GM12865 (cell line): ENCODE measurements at regions not wholly inside any gene's neighbourhood (a gene's known extent, or its start where the extent isn't known, plus 50 kb on each side); places are given as distances from the start of the nearest gene placed in this dataset.
"Not testable (repeated sequence)": the region's sequence is repeated elsewhere in the genome, so short reads cannot be mapped to it uniquely, and the experiment has no call there.

Experiments
- DNase-seq: peaks from one replicate; pipeline ENCODE4 v3.0.0; 2010; ENCODE audit warnings: low read depth
- H3K4me3 ChIP-seq: 2 replicates; pipeline ENCODE4 v1.5.1; 2011; ENCODE audit warnings: mild to moderate bottlenecking, low read depth, low read length, control low read depth
- TF ChIP-seq, protein P1 (sequence below): IDR thresholded peaks from 2 replicates; pipeline ENCODE4 v1.5.1; 2011; ENCODE audit warnings: low read length, control low read depth, low read depth, inconsistent platforms; ENCODE audit not compliant: insufficient read depth; ENCODE audit errors: missing control alignments

DNA sequence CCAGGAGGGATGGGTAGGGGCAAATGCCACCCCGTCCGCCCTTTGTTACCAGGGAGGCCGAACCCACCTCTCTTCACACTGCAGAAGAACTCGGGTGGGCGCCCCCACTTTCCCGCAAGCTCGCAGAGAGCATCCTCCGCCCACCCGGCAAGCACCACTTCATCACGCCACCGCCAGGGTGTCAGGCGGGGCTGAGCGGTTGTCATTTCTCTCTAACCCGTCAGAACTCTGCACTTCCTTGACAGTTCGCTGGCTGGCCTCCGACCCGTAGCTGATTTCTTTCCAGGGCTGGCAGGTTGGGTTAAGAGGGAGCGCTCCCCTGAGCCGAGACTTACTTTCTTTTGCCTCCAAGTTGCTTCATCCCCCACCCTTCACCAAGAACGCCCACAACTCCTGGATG, 130.7 kb downstream of the CRLF3 start:
- TF ChIP-seq, protein P1, sequence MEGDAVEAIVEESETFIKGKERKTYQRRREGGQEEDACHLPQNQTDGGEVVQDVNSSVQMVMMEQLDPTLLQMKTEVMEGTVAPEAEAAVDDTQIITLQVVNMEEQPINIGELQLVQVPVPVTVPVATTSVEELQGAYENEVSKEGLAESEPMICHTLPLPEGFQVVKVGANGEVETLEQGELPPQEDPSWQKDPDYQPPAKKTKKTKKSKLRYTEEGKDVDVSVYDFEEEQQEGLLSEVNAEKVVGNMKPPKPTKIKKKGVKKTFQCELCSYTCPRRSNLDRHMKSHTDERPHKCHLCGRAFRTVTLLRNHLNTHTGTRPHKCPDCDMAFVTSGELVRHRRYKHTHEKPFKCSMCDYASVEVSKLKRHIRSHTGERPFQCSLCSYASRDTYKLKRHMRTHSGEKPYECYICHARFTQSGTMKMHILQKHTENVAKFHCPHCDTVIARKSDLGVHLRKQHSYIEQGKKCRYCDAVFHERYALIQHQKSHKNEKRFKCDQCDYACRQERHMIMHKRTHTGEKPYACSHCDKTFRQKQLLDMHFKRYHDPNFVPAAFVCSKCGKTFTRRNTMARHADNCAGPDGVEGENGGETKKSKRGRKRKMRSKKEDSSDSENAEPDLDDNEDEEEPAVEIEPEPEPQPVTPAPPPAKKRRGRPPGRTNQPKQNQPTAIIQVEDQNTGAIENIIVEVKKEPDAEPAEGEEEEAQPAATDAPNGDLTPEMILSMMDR, result peak; percentile 47
- peak; percentile 55 for DNase-seq
- not testable (repeated sequence) for H3K4me3 ChIP-seq

DNA sequence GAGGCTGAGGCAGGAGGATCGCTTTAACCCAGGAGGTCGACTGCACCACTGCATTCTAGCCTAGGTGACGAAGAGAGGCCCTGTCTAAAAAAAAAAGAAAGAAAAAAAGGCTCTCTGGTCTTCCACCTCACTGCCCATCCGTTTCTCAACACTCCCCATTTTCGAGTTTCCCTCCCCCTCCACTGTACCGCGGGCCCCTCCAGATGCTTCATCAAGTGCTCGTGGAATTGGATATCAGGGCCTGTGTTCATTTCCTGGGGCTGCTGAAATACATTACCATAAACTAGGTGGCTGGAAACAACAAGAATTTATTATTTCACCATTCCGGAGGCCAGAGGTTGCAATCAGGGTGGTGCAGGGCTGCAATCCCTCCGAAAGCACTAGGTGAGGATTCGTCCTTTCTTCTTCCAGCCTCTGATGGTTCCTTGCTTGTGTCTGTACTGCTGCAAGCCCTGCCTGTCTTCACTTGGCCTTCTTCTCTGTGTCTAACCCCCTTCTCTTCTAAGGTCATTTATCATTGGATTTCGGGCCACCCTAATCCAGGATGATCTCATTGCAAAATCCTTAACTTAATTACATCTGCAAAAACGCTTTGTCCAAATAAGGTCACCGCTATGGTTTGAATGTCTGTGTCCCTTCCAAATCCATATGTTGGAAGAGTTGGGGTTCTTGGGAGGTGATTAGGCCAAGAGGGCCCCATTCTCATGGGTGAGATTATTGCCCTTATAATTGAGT, 135.1 kb downstream of the CRLF3 start:
- H3K4me3 ChIP-seq, DNase-seq: not testable (repeated sequence)

DNA sequence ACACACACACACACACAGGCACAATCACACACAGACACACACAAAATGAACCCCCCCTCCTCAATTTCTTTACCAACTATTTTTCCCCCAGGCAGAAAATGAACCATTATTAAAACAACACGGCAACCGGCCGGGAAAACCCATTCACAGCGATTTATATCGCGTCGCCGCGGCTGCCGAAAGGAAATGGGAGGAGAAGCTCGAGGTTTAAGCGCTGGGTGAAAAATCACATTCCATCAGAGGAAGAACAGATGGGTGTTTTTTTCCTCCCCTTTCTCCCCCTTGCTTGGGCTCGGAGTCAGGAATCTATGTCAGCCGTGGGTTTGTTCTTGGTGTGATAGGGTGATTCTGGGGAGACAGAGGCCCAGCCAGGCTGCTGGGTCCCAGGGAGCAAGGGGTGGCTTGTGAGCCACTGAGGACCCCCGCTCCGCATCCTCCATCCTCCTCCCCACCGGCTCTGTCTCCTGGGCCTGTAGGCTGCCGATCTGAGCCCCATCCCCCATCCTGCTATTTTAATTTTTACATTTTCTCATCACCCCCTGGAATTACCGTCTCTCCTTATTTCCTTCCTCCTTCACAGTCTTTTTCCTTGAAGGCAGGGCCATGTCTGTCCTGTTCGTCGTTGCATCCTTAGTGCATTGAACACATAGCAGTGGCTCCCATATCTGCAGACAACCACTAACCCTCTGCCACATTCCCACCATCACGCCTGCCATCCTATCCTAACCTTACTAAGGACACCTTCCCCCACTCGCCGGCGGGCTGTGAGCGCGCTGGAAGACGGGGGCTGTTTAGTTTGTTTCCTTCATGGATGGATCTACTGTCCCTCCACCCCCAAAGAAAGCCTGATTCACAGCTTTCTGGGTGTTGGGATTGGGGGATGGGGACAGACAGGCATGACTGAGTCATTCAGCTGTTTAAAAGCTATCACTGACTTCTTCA, 137.7 kb downstream of the CRLF3 start:
- H3K4me3 ChIP-seq, DNase-seq: not testable (repeated sequence)

DNA sequence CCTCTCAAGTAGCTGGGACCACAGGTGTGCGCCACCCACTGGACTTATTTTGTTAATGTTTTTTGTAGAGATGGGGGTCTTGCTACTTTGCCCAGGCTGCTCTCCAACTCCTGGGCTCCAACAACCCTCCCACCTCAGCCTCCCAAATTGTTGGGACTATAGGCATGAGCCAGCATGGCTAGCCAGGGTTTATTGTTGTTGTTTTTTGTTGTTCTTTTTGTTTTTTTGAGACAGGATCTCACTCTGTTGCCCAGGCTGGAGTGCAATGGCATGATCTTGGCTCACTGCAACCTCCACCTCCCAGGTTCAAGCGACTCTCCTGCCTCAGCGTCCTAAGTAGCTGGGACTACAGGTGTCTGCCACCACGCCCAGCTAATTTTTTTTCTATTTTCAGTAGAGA, 142.2 kb downstream of the CRLF3 start:
- DNase-seq, result not testable (repeated sequence)

DNA sequence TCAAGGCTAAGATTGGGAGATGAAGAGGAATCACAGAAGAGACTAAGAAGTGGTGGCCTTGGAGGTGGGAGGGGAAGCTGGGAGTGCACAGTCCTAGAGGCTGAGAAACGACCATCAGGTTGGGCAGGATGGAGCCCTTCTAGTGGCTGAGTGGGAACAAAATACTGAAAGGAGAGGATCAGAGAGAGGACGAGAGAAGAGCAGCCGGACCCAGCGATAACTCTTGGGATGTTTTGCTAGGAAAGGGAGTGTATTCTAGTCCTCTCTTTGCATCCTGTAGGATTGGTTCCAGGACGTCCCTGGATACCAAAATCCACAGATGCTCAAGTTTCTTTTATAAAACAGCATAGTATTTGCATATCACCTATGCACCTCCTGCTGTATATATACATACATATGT, 143.8 kb downstream of the CRLF3 start:
- not testable (repeated sequence) for DNase-seq, H3K4me3 ChIP-seq

More for the DNA sequence above, 142.2 kb downstream of the CRLF3 start:
- H3K4me3 ChIP-seq, result not testable (repeated sequence)

DNA sequence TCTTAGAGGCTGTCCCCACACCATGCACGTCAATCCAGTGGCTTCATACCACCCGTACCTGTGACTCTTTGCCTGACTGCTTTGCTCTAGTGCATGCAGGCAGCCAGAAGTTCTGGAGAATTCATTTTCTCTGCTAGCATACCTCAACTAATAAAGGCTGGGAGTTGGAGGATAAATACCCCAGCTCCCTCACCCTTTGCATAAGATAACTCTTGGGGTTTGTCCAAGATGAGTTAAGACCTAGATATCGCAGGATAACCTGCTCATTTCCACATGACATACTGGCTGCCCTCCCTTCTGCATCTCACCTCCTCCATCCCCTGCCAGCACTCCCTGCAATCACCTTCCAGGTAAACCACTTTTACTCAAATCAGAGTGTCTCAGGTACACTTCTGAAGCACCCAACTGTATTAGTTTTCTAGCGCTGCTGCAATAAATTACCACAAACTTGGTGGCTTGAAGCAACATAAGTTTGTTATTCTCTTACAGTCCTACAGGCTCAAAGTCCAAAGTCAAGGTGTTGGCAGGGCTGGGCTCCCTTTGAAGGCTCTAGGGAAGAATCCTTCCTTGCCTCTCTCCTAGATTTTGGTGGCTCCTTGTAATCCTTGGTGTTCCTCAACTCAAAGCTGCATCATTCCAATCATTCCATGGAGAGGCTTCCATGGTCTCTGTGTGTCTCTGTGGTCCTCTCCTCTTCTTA, 146.8 kb downstream of the CRLF3 start:
- no peak overlapping the region for H3K4me3 ChIP-seq
- no peak for DNase-seq
- TF ChIP-seq, protein P1, result no peak

DNA sequence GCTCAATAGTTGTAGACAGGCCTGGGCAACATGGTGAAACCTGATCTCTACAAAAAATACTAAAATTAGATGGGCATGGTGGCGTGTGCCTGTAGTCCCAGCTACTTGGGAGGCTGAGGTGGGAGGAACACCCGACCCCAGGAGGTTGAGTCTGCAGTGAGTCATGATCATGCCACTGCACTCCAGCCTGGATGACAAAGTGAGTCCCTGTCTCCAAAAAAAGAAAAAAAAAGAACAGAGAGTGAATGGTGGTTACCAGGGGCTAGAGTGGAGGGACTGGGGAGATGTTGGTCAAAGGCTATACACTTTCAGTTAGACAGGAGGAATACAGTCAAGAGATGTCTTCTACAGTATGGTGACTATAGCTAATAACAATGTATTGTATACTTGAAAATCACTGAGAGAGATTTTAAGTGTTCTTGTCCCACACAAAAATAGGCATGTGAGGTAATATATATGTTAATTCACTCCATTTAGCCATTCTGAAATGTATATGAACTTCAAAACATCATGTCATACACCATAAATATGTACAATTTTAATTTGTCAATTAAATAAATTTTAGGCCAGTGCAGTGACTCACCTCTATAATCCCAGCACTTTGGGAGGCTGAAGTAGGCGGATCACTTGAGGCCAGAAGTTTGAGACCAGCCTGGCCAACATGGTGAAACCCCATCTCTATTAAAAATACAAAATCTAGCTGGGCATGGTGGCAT, 148.6 kb downstream of the CRLF3 start:
- H3K4me3 ChIP-seq, DNase-seq: not testable (repeated sequence)

DNA sequence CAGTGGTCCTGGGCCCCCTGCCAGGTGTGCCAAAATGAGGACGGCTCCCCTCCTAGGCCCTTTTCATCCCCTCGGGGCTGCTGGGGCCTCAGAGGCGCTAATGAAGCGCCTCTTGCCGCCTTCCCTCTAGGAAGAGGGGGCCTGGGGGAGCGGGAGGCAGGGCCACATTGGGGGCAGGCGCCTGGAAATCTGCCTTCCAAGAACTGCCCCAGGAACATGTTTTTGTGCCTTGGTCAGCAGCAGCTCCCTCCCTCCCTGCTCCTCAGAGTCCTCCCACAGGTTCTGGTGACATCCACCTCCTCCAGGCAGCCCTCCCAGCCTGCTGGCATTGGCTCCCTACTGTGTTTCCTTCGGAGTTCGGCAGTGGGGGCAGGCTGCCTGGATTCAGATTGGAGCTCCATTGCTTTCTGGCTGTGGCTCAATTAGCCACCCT, 155.3 kb downstream of the CRLF3 start:
- DNase-seq, H3K4me3 ChIP-seq: not testable (repeated sequence)

DNA sequence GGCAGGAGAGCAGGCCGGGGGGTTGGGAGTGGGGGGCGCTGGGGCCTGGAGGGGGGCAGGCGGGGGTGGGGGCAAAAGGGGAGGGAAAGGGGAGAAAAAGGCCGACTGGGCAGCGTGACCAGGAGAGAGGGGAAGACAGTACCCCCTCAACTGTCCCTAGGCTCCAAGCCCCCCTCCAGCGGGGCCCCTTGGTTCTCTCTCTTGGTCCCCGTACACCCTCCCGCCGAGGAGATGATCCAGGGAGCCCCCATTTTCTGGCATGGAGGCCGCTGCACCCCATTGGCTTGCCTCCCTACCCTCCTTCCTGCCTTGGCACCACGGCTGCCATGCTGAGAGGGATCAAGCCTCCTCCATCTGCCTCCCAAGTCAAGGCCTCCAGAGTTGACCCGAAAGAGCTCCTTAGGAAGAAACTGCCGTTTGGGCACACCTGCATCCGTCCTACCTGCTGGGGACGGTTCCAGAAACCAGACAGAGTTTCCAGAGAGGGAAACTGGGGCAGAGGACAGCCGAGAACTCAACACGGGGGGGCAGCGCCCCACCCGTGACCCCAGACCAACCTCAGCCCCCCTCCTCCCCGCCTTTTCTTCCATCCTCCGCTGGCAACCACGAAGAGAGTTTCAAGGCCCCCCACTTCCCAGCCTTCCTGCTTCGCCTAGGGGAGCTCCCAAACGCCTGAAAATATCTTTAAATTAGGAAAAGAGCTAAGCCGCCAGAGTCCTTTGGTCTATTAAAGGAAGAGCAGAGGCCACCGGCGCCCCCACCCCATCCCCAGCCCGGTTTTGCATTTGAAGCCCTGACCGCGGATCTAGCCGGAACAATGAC, 155.9 kb downstream of the CRLF3 start:
- DNase-seq, H3K4me3 ChIP-seq: not testable (repeated sequence)

DNA sequence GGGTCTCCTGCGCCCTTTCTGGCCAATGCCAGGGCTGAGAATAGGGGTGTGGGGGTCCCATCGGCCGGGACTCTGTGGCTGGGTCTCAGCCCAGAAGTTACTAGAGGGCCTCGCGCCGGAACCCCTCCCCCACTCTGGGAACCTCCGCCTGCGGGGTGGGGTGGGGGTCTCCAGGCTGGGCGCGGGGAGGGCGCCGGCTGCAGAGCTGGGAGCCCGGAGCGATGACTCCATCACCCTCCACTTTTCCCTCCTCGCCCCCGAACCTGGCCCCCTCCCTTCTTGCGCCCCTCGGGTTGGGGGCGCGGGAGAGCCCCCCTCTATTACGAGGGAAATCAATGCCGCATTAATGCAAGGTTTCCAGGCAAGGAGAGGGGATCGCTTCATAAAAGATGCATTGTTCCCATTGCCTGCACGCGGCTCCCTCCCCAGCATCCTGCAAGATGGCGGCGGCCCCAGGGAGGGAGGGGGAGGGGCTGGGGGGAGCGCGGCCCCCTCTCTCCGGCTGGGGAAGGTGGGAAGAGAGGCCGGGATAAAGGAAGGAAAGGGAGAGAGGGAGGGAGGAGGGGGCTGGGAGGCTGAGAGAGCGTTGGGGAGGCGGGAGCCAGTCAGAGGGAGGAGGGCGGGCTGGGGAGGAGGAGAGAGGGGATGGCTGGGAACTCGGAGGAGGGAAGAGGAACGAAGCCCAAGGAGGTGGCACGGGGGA, 156.7 kb downstream of the CRLF3 start:
- H3K4me3 ChIP-seq, result peak overlapping the region; percentile 48
- DNase-seq, result not testable (repeated sequence)

DNA sequence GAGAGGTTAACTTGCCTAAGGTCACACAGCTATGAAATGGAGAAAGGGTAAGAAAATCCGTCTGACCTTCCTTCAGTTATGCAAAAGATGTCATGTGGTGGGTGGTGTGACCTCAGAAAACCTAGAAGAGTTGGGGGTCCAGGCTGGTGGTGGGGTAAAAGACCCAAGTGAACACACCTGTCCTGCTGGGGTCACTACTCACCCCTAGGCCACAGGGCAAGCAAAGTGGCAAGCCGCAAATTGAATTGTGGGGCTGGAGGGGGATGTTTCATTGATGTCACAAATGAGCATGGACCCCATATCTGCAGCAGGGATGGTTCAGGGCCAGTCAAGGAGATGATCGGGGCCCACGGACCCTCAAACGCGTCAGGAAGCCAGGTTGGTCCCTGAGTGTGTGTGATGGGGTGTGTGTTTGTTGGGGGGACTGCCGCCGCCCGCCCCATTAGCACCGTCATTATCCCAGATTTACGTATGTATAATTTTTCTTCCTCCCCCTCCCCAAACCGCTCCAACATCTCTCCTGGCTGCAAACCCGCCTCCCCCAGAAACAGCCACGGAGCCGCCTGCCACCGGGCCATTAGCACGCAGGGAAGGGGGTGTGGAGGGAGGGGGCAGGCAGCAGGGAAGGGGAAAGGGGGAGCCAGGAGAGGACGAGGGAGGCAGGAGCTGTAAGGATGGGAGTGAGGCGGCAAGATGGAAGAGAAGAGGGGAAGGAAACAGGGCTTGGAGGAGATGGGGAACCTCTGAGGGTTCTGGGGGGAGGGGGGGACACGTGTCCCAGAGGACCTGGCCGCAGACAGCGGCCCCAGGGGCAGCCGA, 157.4 kb downstream of the CRLF3 start:
- peak overlapping the region; percentile 48 for H3K4me3 ChIP-seq
- DNase-seq, result not testable (repeated sequence)

DNA sequence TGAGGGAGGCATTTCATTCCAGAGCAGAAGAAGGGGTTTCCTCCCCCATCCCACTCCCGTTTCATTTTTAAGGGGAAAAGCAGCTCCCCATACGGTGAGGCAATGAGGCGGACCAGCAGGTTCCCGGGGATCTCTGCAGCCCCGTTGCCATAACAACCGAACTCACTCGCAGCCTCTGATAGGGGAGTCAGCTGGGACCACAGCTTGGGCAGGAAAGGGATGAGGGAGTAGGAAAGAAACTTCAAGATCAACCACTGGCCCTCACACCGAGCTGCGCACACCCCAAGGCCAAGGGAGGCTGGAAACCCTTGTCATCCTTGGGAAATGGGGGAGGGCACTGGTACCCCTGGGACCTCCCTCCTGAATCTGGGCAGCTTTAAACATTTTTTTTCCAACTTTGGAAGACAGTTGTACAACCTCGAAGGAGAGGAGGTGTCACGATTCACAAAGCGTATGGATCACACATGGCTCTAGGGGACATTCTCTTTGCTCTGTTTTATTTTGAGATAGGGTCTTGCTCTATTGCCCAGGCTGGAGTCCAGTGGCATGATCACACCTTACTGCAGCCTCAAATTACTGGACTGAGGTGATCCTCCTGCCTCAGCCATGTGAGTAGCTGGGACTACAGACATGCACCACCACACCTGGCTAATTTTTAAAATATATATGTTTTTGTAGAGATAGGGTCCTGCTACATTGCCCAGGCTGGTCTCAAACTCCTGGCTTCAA, 160.6 kb downstream of the CRLF3 start:
- DNase-seq, result not testable (repeated sequence)

DNA sequence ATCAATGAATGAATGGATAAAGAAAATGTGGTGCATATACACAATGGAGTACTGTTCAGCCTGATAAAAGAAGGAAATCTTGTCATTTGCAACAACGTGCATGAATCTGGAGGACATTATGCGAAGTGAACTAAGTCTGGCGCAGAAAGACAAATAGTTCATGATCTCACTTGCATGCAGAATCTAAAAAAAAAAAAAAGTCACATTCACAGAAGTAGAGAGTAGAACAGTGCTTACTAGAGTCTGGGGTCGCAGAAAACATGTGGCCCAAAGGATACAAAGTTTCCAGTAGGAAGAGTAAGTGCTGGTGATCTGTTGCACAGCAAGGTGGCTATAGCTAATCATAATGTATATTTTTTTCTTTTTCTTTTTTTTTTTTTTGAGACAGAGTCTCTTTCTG, 167.3 kb downstream of the CRLF3 start:
- not testable (repeated sequence) for DNase-seq, H3K4me3 ChIP-seq

More for the DNA sequence above, 160.6 kb downstream of the CRLF3 start:
- not testable (repeated sequence) for H3K4me3 ChIP-seq
